MM.1S (cell line): ENCODE measurements at regions not wholly inside any gene's neighbourhood (a gene's known extent, or its start where the extent isn't known, plus 50 kb on each side); places are given as distances from the start of the nearest gene placed in this dataset.

Experiments
- DNase-seq: peaks from one replicate; pipeline ENCODE4 v3.0.0-alpha.2; 2015
- H2AFZ ChIP-seq: fragments of 300-600 bp; sonication (generic); 2 replicates; pipeline ENCODE4 v1.6.0; 2016; ENCODE audit warnings: antibody characterized with exemption, low read length
- H3F3A ChIP-seq: fragments of 300-600 bp; sonication (generic); 2 replicates; pipeline ENCODE4 v1.6.1; 2016; ENCODE audit warnings: mild to moderate bottlenecking, antibody characterized with exemption, low read length, moderate library complexity, mixed read lengths; ENCODE audit not compliant: insufficient read depth
- H3K27ac ChIP-seq: fragments of 300-600 bp; sonication (generic); 2 replicates; pipeline ENCODE4 v1.5.1; 2016; ENCODE audit warnings: mild to moderate bottlenecking, low read length
- H3K27me3 ChIP-seq: fragments of 300-600 bp; sonication (generic); replicated peaks from 2 replicates; pipeline ENCODE4 v1.6.0; 2016; ENCODE audit warnings: low read length; ENCODE audit not compliant: insufficient read depth
- H3K36me3 ChIP-seq: fragments of 300-600 bp; sonication (generic); replicated peaks from 2 replicates; pipeline ENCODE4 v1.6.1; 2016; ENCODE audit warnings: mild to moderate bottlenecking, low read length, mixed read lengths; ENCODE audit not compliant: insufficient read depth
- H3K4me1 ChIP-seq: fragments of 300-600 bp; sonication (generic); 2 replicates; pipeline ENCODE4 v1.6.1; 2016; ENCODE audit warnings: low read length, mixed read lengths
- H3K4me2 ChIP-seq: fragments of 300-600 bp; sonication (generic); 2 replicates; pipeline ENCODE4 v1.6.0; 2016; ENCODE audit warnings: low read depth, low read length
- H3K4me3 ChIP-seq: fragments of 300-600 bp; sonication (generic); 2 replicates; pipeline ENCODE4 v1.5.1; 2016; ENCODE audit warnings: low read length, mixed read lengths
- H3K79me2 ChIP-seq: fragments of 300-600 bp; sonication (generic); 2 replicates; pipeline ENCODE4 v1.6.1; 2016; ENCODE audit warnings: mixed run types, low read length, mixed read lengths
- H3K9ac ChIP-seq: fragments of 300-600 bp; sonication (generic); 2 replicates; pipeline ENCODE4 v1.6.1; 2016; ENCODE audit warnings: low read length, mixed read lengths
- H3K9me2 ChIP-seq: fragments of 300-600 bp; sonication (generic); replicated peaks from 2 replicates; pipeline ENCODE4 v1.6.1; 2016; ENCODE audit warnings: mild to moderate bottlenecking, low read length, mixed read lengths; ENCODE audit not compliant: insufficient read depth
- H3K9me3 ChIP-seq: fragments of 300-600 bp; sonication (generic); replicated peaks from 2 replicates; pipeline ENCODE4 v1.6.1; 2016; ENCODE audit warnings: mild to moderate bottlenecking, low read length, mixed read lengths; ENCODE audit not compliant: insufficient read depth
- H4K20me1 ChIP-seq: fragments of 300-600 bp; sonication (generic); 2 replicates; pipeline ENCODE4 v1.6.1; 2016; ENCODE audit warnings: mild to moderate bottlenecking, low read length, moderate library complexity, mixed read lengths; ENCODE audit not compliant: insufficient read depth
- EZH2 ChIP-seq: fragments of 300-600 bp; sonication (generic); optimal IDR thresholded peaks from 2 replicates; pipeline ENCODE3; 2017; ENCODE audit warnings: low read depth, mild to moderate bottlenecking, antibody characterized with exemption, low read length, mixed read lengths
- EZH2phosphoT487 ChIP-seq: fragments of 300-600 bp; sonication (generic); IDR thresholded peaks from 2 replicates; pipeline ENCODE4 v1.6.1; 2018; ENCODE audit warnings: antibody characterized with exemption, low read length
- TF ChIP-seq, protein P1 (sequence below): fragments of 300-600 bp; sonication (generic); IDR thresholded peaks from 2 replicates; pipeline ENCODE4 v1.5.1; 2016; ENCODE audit warnings: antibody characterized with exemption, low read length, mixed read lengths

DNA sequence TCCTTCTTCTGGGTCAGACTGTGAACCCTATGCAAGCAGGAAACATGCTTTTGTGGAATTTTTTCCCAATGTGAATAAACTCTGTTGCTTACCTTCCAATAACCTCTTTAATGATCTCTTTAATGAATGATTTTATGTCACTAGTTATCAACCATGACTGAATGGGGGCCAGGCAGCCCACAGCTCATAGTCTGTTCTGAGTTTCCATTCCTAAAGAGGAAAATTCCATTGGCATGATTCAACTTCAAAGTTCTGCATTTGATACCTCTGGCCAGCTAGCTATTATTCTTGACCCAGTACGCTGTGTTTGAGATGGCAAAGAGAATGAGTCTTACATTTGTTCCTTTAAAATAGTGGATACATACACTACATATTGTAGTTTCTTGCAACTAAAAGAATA, 867.8 kb upstream of the CELF2 start:
- H3F3A ChIP-seq = no peaks in the 10 kb centered on the region
- H3K27me3 ChIP-seq = no peaks in the 10 kb centered on the region
- no peaks in the 10 kb centered on the region for H3K36me3 ChIP-seq
- H3K9ac ChIP-seq = no peak overlapping the region
- H3K79me2 ChIP-seq = no peaks in the 10 kb centered on the region
- no peaks in the 10 kb centered on the region for H3K9me2 ChIP-seq
- no peak overlapping the region for H2AFZ ChIP-seq
- no peak overlapping the region for H3K27ac ChIP-seq
- H3K4me3 ChIP-seq = no peak overlapping the region
- no peaks in the 10 kb centered on the region for H4K20me1 ChIP-seq
- TF ChIP-seq EZH2 (no peak), EZH2phosphoT487 (no peak)
- TF ChIP-seq, protein P1, sequence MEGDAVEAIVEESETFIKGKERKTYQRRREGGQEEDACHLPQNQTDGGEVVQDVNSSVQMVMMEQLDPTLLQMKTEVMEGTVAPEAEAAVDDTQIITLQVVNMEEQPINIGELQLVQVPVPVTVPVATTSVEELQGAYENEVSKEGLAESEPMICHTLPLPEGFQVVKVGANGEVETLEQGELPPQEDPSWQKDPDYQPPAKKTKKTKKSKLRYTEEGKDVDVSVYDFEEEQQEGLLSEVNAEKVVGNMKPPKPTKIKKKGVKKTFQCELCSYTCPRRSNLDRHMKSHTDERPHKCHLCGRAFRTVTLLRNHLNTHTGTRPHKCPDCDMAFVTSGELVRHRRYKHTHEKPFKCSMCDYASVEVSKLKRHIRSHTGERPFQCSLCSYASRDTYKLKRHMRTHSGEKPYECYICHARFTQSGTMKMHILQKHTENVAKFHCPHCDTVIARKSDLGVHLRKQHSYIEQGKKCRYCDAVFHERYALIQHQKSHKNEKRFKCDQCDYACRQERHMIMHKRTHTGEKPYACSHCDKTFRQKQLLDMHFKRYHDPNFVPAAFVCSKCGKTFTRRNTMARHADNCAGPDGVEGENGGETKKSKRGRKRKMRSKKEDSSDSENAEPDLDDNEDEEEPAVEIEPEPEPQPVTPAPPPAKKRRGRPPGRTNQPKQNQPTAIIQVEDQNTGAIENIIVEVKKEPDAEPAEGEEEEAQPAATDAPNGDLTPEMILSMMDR = no peak
- no peak overlapping the region for H3K4me2 ChIP-seq
- H3K9me3 ChIP-seq = no peaks in the 10 kb centered on the region
- no peaks in the 10 kb centered on the region for H3K4me1 ChIP-seq
- DNase-seq = no peak

DNA sequence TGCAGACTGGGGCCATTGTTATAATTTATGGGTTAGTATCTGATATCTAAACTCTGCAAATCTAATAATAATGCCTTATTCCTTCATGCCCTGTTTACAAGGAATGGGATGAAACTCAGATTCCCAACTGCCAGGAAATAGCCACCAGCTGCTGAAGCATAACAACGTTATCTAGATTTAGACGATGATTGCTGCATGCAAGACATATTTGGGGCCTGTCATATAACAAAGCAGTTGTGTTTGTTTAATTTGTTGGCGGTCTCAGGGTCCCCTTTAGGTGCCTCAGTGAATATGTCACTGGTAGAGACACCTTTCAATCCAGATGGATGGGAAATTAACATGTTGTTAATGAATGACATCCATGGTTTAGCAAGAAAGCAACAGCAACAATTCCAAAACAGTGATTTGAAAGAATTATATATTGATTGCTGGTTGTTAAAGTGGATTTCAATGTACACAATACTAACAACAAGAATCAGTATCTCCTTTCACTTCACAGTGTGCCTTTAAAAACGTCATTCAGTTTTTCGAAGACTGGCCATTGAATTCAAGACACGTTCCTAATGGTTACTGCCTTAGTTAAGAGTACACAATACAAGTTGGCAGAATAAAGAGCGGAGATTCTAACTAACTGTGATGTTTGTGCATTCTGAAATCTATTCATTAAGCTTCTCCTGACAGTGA, 860.6 kb upstream of the CELF2 start:
- Histone ChIP-seq H3K27ac (no peak overlapping the region), H3F3A (no peaks in the 10 kb centered on the region)

DNA sequence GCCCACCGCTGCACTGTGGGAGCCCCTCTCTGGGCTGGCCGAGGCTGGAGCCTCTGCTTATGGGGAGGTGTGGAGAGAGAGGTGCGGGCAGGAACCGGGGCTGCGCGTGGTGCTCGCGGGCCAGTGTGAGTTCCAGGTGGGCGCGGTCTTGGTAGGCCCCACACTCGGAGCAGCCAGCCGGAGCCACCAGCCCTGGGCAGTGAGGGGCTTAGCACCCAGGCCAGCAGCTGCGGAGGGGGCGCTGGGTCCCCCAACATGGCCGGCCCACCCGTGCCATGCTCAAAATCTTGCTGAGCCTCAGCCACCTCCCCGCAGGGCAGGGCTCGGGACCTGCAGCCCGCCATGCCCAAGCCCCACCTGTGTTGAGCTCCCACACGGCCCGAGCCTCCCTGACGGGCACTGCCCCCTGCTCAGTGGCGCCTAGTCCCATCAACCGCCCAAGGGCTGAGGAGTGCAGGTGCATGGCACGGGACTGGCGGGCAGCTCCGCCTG, 856.8 kb upstream of the CELF2 start:
- no peak overlapping the region for H3K4me3 ChIP-seq
- no peaks in the 10 kb centered on the region for H3K36me3 ChIP-seq
- H3K4me1 ChIP-seq = no peaks in the 10 kb centered on the region
- H3K4me2 ChIP-seq = no peak overlapping the region
- H2AFZ ChIP-seq = no peak overlapping the region
- H4K20me1 ChIP-seq = no peaks in the 10 kb centered on the region
- no peaks in the 10 kb centered on the region for H3K79me2 ChIP-seq
- H3F3A ChIP-seq = no peaks in the 10 kb centered on the region
- no peaks in the 10 kb centered on the region for H3K9me2 ChIP-seq
- no peak overlapping the region for H3K9ac ChIP-seq
- no peak overlapping the region for H3K27ac ChIP-seq
- no peaks in the 10 kb centered on the region for H3K9me3 ChIP-seq
- TF ChIP-seq EZH2 (no peak), EZH2phosphoT487 (no peak)
- TF ChIP-seq, protein P1 = no peak
- DNase-seq = no peak
- no peaks in the 10 kb centered on the region for H3K27me3 ChIP-seq

More for the DNA sequence above, 860.6 kb upstream of the CELF2 start:
- no peak overlapping the region for H3K9ac ChIP-seq
- H3K27me3 ChIP-seq = no peaks in the 10 kb centered on the region
- H3K4me2 ChIP-seq = no peak overlapping the region
- TF ChIP-seq EZH2 (no peak), EZH2phosphoT487 (no peak)
- TF ChIP-seq, protein P1 = no peak
- no peaks in the 10 kb centered on the region for H3K4me1 ChIP-seq
- H3K9me3 ChIP-seq = no peaks in the 10 kb centered on the region
- no peaks in the 10 kb centered on the region for H3K36me3 ChIP-seq
- no peak overlapping the region for H3K4me3 ChIP-seq
- DNase-seq = no peak
- H2AFZ ChIP-seq = no peak overlapping the region
- no peaks in the 10 kb centered on the region for H4K20me1 ChIP-seq
- no peaks in the 10 kb centered on the region for H3K9me2 ChIP-seq
- H3K79me2 ChIP-seq = no peaks in the 10 kb centered on the region
